ENCODE measurements at regions not wholly inside any gene's neighbourhood (a gene's known extent, or its start where the extent isn't known, plus 50 kb on each side); places are given as distances from the start of the nearest gene placed in this dataset.

- H3K4me3 ChIP-seq = no peak overlapping the region
- no peak overlapping the region for H3K27ac ChIP-seq
- intact Hi-C loops (cut with DNase I; ENCODE audit: low total_unique reads) = no loop called here
- TF ChIP-seq POLR2A (IDR thresholded peaks at IDR 0.05) (no peak), POLR2AphosphoS5 (IDR thresholded peaks at IDR 0.05) (no peak), CTCF (IDR thresholded peaks at IDR 0.05 in 8 of 11, conservative IDR thresholded peaks at IDR 0.05 in 3 of 11) (no peak)
- peaks cover 0 to 6% (median 0%) of the 10 kb centered on the region in 7 donors for H3K27me3 ChIP-seq (replicated peaks in 1 of 7)
- WGBS, 5 donors = 68 to 86% (median 77%) methylated on average over 5 to 6 of the region's 6 CpGs
- peaks cover 0 to 51% (median 16%) of the 10 kb centered on the region in 8 donors for H3K9me3 ChIP-seq
- no peaks in the 10 kb centered on the region for H3K4me1 ChIP-seq
- H3K36me3 ChIP-seq = no peaks in the 10 kb centered on the region
- DNase-seq = no peak
Observed at GRCh38 chr10:130388746-130389145, 252.6 kb downstream of the GLRX3 start.

GRCh38 chr10:130389906-130390305, 253.7 kb downstream of the GLRX3 start:
- Histone ChIP-seq H3K27me3 (replicated peaks in 1 of 7) (peaks cover 0 to 6% (median 0%) of the 10 kb centered on the region in 7 donors), H3K36me3 (no peaks in the 10 kb centered on the region), H3K27ac (no peak overlapping the region), H3K4me3 (no peak overlapping the region), H3K9me3 (peaks cover 0 to 58% (median 25%) of the 10 kb centered on the region in 8 donors), H3K4me1 (no peaks in the 10 kb centered on the region)
- no peak for DNase-seq
- 68 to 81% (median 75%) methylated on average over 5 of the region's 5 CpGs for WGBS, 5 donors
- intact Hi-C loops (cut with DNase I; ENCODE audit: low total_unique reads) = no loop called here
- TF ChIP-seq CTCF (IDR thresholded peaks at IDR 0.05 in 8 of 11, conservative IDR thresholded peaks at IDR 0.05 in 3 of 11) (no peak), POLR2AphosphoS5 (IDR thresholded peaks at IDR 0.05) (no peak), POLR2A (IDR thresholded peaks at IDR 0.05) (no peak)

GRCh38 chr10:130392031-130392430, 255.8 kb downstream of the GLRX3 start:
- 78 to 90% (median 85%) methylated on average over 10 of the region's 10 CpGs for WGBS, 5 donors
- H3K36me3 ChIP-seq = no peaks in the 10 kb centered on the region
- intact Hi-C loops (cut with DNase I; ENCODE audit: low total_unique reads) = no loop called here
- no peak overlapping the region for H3K4me3 ChIP-seq
- TF ChIP-seq CTCF (IDR thresholded peaks at IDR 0.05 in 8 of 11, conservative IDR thresholded peaks at IDR 0.05 in 3 of 11) (no peak), POLR2A (IDR thresholded peaks at IDR 0.05) (no peak), POLR2AphosphoS5 (IDR thresholded peaks at IDR 0.05) (no peak)
- no peak for DNase-seq
- peaks cover 5 to 76% (median 45%) of the 10 kb centered on the region in 8 donors for H3K9me3 ChIP-seq
- no peaks in the 10 kb centered on the region for H3K4me1 ChIP-seq
- no peak overlapping the region for H3K27ac ChIP-seq
- peaks cover 0 to 6% (median 0%) of the 10 kb centered on the region in 7 donors for H3K27me3 ChIP-seq (replicated peaks in 1 of 7)

GRCh38 chr10:130393342-130393741, 257.2 kb downstream of the GLRX3 start:
- H3K9me3 ChIP-seq = peaks cover 5 to 75% (median 45%) of the 10 kb centered on the region in 8 donors
- TF ChIP-seq CTCF (IDR thresholded peaks at IDR 0.05 in 8 of 11, conservative IDR thresholded peaks at IDR 0.05 in 3 of 11) = no peak
- TF ChIP-seq POLR2AphosphoS5 (IDR thresholded peaks at IDR 0.05) = no peak
- no peak for TF ChIP-seq POLR2A (IDR thresholded peaks at IDR 0.05)
- H3K27ac ChIP-seq = no peak overlapping the region
- H3K4me3 ChIP-seq = no peak overlapping the region
- H3K27me3 ChIP-seq (replicated peaks in 1 of 7) = peaks cover 0 to 6% (median 0%) of the 10 kb centered on the region in 7 donors
- intact Hi-C loops (cut with DNase I; ENCODE audit: low total_unique reads) = no loop called here
- no peaks in the 10 kb centered on the region for H3K36me3 ChIP-seq
- DNase-seq = no peak
- no peaks in the 10 kb centered on the region for H3K4me1 ChIP-seq
- WGBS, 5 donors = 85 to 91% (median 86%) methylated on average over 4 of the region's 4 CpGs
